Frontal cortex (tissue), 3 donors: ENCODE measurements at regions not wholly inside any gene's neighbourhood (a gene's known extent, or its start where the extent isn't known, plus 50 kb on each side); places are given as distances from the start of the nearest gene placed in this dataset.

ENCODE experiments used
- DNase-seq, 2 donors: peaks; one replicate each; pipeline ENCODE4 v3.0.0; 2012; ENCODE audit warnings: low spot score in 2 of 2
- FAIRE-seq: peaks from 2 replicates; lab custom pipeline; 2012; peaks lifted over from hg19 to GRCh38; lab: Jason Lieb, UNC
- donor health status: control.
- donor health status: control.
- donor health status: control.

DNA sequence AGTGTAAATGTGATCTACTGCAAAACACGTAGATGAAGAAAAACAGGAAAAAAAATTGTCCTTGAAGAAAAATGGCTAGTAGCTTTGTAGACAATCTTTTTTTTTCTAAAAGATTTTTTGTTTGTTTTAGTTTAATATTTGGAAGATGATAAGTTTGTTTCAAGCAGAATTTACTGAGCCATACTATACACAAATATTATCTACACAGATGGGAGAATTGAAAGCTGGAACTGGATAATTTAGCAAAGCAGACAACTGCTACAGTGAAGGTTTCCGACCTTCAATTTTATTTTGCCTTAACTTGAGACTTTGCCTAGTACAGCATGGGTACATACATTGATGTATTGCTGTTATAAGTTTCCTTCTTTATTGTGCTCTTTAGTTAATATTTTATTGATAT, 313.0 kb upstream of the PDGFD start:
- no peak for DNase-seq

DNA sequence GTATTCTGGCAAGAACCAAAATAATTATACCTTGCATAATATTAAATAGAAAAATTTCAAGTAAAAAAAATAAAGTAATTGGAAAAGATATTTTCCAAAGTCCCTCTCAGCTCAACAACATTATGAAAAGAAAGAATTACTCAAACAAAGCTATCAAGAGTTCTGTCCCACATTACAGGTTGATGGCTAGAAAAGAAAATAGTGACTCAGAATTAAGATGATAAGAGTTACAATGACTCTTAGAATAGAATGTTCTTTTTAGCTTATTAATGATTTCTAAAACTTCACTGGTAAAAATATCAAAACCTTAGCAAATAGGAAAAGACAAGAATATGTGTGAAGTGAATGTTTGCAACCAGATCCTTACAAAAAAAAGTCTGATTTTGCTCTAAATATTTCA, 312.5 kb upstream of the PDGFD start:
- FAIRE-seq (no peak), DNase-seq (no peak)

More for the DNA sequence above, 313.0 kb upstream of the PDGFD start:
- FAIRE-seq = no peak

DNA sequence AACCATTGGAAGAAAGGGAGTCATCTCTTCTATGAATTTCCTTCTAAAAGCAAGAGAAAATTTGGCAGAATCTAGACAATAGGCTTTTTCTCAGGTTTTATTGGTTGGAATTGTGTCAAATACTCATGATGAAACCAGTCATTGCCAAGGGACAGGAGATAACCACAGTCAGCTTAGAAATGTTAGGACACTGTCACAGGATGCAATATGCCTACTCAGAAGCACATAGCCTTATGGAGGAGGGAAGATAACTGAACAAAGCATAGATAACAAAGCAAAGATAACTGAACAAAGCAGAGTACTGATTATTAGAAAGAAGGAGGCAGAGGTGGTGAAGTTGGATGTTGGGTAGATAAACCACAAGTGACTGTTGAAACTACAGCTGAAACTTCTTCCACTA, 303.5 kb upstream of the PDGFD start:
- DNase-seq = no peak

DNA sequence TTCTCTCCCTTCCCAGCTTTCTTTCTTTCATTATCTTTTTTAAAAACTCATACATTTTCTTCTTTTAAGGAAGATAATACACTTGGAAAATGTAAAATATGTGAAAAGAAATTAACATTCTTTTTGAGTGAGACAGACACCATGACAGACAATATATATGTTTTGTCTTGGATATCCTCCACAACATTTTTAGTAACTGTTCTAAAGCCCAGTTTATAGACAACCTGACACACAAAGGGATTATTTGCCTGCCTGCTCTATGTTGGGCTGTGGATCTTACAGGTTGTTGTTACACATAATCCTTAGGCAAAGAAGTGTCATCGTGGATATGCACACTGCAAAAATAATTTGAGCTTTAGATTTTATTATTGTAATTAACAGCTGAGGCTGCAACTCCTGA, 301.4 kb upstream of the PDGFD start:
- DNase-seq = no peak
- no peak for FAIRE-seq

More for the DNA sequence above, 303.5 kb upstream of the PDGFD start:
- no peak for FAIRE-seq

DNA sequence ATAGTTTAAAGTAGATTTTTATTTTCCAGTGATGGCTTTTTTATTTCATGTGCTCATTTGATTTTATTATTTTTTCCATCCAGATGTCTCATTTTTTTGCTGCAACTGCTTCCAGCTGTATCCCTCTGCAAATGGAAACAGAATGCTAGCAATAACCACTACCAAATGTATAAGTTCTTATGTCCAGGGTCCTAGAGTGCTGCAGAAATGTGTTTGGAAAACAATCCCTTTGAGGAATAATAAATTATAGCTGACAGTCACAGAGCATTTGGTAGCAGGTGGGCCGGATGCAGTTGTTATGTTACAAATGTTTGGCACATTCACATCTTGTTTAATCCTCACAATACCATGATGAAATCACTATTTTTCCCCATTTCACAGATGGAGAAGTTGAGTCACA, 300.7 kb upstream of the PDGFD start:
- DNase-seq (no peak), FAIRE-seq (no peak)

DNA sequence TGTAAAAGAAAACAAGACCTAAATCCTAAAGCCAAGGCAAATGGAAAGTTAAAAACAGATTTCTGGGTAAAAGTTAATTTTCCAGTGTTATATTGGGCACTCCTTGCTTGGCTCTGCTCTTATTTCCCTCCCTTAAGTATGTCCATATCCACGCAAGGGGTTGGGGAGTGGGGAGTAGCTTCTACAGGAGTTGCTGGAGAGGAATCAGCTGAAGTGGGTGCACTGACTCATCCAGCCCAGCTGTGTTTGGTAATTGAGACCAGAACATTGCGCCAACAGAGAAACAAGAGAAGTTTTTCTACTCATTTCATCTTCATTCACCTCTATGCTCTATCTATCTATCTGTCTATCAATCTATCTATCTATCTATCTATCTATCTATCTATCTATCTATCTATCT, 298.4 kb upstream of the PDGFD start:
- FAIRE-seq (no peak), DNase-seq (no peak)

DNA sequence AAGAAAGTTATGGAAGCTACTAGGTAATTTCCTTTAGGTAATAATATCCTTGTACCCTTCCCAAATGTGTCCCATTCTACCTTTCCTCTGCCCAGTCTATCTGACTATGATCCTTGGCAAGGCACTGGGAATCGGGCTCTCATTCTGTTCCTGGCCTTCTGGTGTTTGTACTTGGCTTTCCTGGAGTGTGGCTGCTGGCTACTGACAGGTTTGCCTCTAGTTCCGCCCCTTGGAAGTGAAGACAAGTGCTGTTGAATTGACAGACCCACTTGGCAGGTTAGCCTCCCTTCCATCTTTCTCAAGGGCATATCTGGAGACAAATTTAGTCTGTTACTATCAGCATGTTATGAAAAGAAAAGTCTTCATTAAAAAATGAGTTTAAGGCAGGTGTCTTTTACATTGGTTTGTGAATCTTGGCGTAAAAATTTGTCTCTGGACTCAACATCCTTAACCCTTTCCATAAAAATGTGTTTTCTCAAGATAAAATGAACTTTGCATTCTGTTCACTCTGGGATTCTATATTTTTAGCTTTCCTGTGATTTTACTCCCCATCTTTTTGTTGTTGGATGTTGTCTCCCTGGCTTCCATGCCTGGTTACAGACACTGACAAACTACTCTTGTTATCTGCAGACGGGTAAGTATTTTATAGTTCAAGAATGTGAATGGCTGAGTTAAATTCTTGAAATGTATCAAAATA, 287.4 kb upstream of the PDGFD start:
- DNase-seq (no peak), FAIRE-seq (no peak)

DNA sequence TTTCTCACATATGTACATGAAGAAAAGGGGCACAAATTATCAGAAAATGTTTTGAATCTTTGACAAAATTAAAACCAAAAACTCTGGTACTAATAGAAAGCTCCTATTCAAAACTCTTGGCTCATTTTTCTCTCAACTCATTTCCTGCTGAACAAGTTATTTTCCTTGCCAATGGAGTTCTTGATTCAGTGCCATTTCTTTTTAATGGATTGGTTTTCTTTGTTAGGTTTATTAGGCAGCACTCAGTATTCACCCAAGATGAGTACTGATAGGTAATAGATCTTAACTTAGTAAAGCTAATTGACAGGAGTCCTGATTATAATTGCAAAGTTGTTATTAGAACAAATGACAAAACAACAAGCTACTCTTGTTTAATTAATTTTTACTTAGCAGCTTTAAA, 279.4 kb upstream of the PDGFD start:
- DNase-seq = no peak

DNA sequence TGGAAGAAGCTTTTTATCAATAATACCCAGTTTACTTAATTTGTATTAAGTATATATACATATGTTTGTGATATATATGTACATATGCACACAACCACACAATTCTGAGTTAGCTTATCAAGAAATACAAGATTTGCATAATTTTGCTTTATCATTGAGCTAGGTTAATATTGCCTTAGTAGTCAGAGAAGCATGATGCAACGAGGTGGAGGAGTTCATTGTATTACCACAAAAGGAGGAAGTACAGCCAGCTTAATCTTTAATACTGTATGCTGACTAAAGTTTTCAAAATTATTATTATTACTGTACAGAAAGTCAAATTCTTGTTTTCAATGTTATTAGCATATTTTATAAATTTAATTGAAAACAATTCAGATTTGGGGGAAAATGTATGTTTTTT, 278.4 kb upstream of the PDGFD start:
- DNase-seq (no peak), FAIRE-seq (no peak)

More for the DNA sequence above, 279.4 kb upstream of the PDGFD start:
- no peak for FAIRE-seq

DNA sequence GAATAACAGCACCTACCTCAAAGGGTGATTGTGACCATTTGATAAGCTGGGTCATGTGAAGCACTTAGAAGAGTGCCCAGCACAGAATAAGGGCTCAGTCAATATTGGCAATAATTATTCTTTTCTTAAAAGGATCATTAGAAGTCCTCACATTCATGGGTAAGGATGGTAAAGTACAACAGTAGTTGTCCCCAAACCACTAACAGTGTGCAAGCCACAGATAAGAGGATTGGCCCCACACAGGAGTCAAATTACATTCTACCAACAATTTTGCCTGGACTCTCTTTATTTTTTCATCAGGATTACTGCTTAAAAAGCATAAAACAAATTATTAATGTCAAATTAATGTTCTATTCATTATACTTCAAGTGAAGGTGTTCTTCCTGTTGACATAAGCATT, 271.5 kb upstream of the PDGFD start:
- FAIRE-seq (no peak), DNase-seq (no peak)

DNA sequence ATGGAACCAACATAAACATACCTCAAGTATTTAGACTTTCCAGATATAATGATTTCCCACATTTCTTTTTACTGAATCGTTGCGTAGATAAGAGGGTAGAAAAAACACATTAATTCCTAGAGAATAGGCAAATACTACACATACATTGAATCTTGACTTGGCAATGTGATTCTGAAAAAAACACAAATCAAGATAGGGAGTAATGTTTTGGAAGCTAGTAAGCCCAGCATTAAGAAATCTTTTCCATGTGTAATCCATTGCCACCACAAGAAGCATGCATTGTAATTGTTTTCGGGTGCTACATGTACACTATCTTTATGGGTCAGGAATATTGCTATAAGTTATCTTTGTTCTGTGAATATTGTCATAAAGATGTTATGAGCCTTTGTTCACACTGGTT, 269.8 kb upstream of the PDGFD start:
- no peak for FAIRE-seq

DNA sequence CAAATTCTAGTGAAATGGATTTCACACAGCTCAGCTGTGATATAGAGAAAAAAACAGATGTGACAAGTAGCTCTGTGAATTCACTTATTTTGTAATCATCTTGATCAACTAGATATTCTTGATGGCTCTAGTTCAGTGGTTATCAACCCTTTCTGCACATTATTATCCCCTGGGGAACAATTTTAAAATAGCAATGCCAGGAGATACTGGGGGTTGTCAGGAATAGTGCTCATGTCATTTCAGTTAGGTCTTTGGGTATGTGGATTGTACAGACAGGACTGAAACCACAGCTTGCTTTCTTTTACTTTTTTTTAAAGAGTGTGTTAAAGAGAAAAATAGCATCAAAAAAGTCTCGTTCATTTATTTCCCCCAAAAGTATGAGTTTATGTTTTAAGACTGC, 269.0 kb upstream of the PDGFD start:
- DNase-seq (no peak), FAIRE-seq (no peak)

More for the DNA sequence above, 269.8 kb upstream of the PDGFD start:
- no peak for DNase-seq

DNA sequence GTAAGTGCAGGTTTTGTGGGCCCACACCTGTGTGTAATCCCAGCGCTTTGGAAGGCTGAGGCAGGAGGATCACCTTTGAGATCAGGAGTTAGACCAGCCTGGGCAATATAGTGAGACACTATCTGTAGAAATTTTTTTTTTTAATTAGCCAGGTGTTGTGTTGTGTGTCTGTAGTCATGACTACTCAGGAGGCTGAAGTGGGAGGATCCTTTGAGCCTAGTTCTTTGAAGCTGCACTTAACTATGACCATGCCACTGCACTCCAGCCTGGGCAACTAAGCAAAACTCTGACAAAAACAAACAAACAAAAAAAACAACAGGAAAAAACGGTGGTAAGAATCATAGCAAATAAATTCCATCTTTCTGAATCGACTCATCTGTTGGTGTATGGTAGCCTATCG, 268.6 kb upstream of the PDGFD start:
- DNase-seq (no peak), FAIRE-seq (no peak)

DNA sequence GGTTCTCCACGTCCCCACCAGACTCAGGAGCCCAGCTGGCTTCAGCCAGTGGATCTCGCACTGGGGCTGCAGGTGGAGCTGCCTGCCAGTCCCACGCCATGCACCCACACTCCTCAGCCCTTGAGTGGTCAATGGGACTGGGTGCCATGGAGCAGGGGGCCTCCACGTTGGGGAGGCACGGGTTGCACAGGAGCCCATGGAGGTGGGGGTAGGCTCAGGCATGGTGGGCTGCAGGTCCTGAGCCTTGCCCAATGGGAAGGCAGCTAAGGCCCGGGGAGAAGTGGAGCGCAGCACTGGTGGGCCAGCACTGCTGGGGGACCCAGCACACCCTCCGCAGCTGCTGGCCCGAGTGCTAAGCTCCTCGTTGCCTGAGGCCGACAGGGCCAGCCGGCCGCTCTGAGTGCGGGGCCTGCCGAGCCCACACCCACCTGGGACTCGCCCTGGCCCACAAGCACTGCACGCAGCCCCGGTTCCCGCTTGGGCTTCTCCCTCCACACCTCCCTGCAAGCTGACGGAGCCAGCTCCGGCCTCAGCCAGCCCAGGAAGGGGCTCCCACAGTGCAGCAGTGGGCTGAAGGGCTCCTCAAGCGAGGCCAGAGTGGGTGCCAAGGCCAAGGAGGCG, 258.5 kb upstream of the PDGFD start:
- DNase-seq (no peak), FAIRE-seq (no peak)

DNA sequence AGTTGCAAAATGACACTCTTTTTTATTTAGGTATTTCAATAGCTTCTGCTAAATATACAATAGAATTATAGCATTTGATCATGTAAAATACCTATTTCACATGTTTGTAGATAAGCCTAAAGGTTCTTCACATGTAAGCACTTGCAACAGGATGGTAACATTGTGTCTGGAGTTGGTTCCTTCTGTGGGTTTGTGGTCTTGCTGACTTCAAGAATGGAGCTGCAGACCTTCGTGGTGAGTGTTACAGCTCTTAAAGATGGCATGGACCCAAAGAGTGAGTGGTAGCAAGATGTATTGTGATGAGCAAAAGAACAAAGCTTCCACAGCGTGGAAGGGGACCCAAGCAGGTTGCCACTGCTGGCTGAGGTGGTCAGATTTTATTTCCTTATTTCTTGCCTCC, 246.4 kb upstream of the PDGFD start:
- DNase-seq (no peak), FAIRE-seq (no peak)

DNA sequence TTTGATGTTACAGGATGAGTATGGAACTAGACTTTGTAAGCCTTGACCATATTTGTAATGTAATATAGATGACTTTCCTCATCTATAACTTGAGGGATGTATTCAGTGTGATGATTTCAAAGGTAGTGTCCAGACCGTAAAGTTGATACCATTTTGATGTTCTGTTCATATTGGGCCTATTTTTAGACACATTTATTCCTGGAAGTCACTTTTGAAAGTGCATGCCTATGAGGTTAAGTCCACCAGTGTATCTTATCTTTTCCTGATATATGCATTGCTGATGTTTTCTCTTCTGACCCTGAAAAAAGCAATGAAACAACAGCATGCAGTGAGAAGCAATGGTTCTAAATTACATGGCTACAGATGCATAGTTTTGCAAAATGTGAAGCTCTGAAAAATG, 244.7 kb upstream of the PDGFD start:
- FAIRE-seq (no peak), DNase-seq (no peak)

DNA sequence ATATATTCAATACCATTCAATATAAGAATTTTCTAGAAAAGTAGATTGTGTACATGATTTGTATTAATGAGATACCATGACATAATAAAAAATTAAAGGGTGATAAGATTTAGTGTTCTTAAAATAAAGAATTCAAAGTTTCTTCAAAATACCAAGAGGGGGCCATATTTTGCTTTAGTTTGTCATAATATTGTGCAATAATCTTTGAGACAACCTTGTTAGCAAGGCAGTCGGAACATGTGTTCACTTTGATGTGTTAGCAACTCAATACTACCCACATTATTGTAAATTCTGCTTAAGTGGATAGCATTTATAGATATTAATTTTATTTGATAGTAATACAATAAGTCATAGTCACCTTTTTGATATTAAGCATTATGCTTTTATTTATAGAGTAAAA, 241.3 kb upstream of the PDGFD start:
- DNase-seq (no peak), FAIRE-seq (no peak)

DNA sequence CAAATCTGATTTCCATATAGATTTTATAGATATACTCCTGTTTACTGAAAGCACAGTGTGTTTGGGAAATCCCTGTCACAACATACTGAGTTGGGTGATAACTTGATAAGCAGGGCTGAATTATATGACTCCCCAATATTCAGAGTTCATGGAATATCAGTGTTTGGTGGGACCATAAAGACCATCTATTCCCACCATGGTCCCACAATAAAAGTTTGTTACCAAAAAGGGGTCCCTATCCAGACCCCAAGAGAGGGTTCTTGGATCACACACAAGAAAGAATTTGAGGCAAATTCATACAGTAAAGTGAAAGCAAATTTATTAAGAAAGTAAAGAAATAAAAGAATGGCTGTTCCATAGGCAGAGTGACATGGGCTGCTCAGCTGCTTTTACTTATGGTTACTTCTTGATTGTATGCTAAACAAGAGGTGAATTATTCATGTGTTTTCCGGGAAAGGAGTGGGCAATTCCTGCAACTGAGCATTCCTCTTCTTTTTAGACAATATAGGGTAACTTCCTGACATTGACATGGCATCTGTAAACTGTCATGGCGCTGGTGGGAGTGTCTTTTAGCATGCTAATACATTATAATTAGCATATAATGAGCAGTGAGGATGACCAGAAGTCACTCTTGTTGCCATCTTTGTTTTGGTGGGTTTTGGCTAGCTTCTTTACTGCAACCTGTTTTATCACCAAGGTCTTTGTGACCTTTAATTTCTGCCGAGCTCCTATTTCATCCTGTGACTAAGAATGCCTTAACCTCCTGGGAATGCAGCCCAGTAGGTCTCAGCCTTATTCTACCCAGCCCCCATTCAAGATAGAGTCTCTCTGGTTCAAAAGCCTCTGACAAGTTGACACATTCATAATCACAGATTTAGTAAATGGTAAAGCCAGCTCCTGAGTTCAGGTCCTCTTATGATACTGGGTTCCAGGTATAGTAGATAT, 240.6 kb upstream of the PDGFD start:
- FAIRE-seq (no peak), DNase-seq (no peak)

DNA sequence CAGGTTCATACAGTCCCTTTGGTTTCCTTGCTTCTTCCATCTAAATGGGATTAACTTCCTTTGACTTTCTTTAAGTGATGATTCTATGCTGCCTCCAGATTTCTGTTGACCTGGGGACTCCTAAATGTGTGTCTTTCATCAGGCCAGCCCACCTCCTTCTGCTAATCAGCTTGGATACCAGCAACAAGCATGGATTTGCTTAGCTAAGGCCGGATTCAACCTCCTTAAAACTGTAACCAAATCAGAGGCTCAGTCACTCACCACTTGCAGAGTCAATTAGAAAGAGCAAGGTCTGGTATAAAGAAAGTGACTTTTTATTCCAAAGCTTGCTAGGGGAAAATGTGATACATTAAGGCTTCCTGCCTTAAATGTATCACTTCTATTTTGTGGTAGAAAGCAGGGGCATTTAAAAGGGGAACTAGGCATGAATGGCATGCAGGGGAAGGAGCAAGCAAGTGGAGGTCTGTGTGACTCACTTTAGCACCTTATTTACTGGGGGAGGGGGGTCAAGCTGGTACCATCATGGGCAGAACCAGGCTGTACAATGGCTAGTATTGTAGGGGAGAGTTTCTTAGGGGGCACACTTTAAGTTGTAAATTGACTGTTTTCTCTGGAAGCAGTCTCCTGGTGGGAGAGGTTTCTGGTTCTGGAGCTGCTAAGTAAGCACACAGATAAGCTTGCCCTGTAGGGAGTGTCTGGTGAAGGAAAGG, 239.0 kb upstream of the PDGFD start:
- DNase-seq (no peak), FAIRE-seq (no peak)

DNA sequence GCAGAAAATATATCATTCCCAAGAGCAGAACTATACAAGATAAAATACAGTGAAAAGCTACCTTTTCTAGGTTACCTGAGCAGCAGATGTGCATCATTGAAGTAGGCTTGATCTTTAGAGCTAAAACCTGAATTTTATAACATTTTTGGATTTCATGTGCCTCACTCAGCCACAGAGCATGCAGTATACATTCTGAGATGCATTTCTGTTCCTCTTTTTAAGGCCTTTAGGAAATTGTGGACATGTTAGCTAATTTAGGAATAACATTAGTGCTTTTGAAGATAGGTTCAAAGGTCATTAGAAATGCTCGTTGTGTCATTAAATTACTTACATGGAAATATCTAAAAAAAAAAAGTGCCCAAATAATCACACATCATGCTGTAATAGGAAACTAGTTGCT, 230.6 kb upstream of the PDGFD start:
- FAIRE-seq (no peak), DNase-seq (no peak)
